ENCODE measurements at regions not wholly inside any gene's neighbourhood (a gene's known extent, or its start where the extent isn't known, plus 50 kb on each side); places are given as distances from the start of the nearest gene placed in this dataset.

DNA sequence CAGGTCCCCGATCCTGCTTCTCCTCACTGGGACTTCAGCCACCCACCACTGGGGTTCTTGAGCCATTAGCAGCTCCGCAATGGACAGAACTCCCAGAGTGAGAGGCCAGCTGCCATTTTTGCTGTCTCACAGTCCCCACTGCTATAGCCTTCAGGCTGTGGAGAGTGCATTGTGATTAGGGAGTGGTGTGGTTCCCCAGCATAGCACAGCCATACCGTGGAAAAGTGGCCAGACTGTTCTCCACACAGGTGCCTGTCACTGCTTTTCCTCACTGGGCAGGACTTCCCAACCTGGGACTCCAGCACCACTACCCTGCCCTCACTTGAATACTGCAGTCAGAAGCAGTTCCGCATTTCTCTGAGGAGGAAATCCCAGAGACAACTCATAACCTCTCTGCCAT is 270.3 kb upstream of the DCBLD2 start:
- FAIRE-seq (no peak), DNase-seq (ENCODE audit: low read depth, low spot score) (no peak), ATAC-seq (no peak)
- in situ Hi-C loops (cut with MboI): loop anchor here (5.0 to 10.0 kb wide), 3 partner anchors 149 to 577 kb away; partner anchors contain the start of gene CPOX
- no peak overlapping the region for H3K9ac ChIP-seq (ENCODE audit: control insufficient read depth, insufficient read depth, low read length)
- H3K27ac ChIP-seq (ENCODE audit: control insufficient read depth, insufficient read depth): no peak overlapping the region
- H3K9me3 ChIP-seq (replicated peaks; ENCODE audit: control insufficient read depth, insufficient read depth, low read length): no peaks in the 10 kb centered on the region
- no peaks in the 10 kb centered on the region for H3K36me3 ChIP-seq (ENCODE audit: control insufficient read depth in 2 of 2, insufficient read depth in 2 of 2, low read length in 1 of 2)
- ChIA-PET SMC1A (ENCODE audit: uncharacterized antibody, unreplicated experiment) (interaction anchor here (2.2 kb wide), 1 partner anchor 354 kb away, joined by 18 read pairs; no protein-coding TSS in a partner anchor), RAD21 (ENCODE audit: unreplicated experiment) (interaction anchor here (1.1 to 2.2 kb wide), 2 partner anchors 148 to 360 kb away, joined by 3 to 9 read pairs; no protein-coding TSS in a partner anchor), POLR2A (no interaction called here), CTCF (interaction anchor here (2.0 to 4.5 kb wide), 5 partner anchors 9 to 361 kb away, joined by 6 to 67 read pairs (median 20); no protein-coding TSS in a partner anchor)
- no peak overlapping the region for H2AFZ ChIP-seq (ENCODE audit: control insufficient read depth, low read depth, low read length)
- no peaks in the 10 kb centered on the region for H4K20me1 ChIP-seq (ENCODE audit: control insufficient read depth, insufficient read depth)
- no peaks in the 10 kb centered on the region for H3K79me2 ChIP-seq (ENCODE audit: control insufficient read depth, insufficient read depth, low read length)
- H3K4me3 ChIP-seq: no peak overlapping the region
- H3K27me3 ChIP-seq (replicated peaks in 1 of 2; ENCODE audit: control insufficient read depth in 2 of 2, insufficient read depth in 2 of 2, low read length in 1 of 2): no peaks in the 10 kb centered on the region
- intact Hi-C loops (cut with micrococcal nuclease; ENCODE audit: unreplicated experiment): loop anchor here (5.0 to 10.0 kb wide), 3 partner anchors 59 to 363 kb away; no protein-coding TSS in a partner anchor
- no TSS peak for BruUV-seq (replicated peaks)
- H3K4me2 ChIP-seq (ENCODE audit: control insufficient read depth, insufficient read depth): no peak overlapping the region
- no peak for TF ChIP-seq HDGF (IDR thresholded peaks at IDR 0.05)
- peak; percentile 23; the same call in 1 of the 2 replicates for TF ChIP-seq SPI1 (IDR thresholded peaks at IDR 0.05; ENCODE audit: borderline replicate concordance, insufficient read depth, low read depth, low read length)
- no peaks in the 10 kb centered on the region for H3K4me1 ChIP-seq (ENCODE audit: control insufficient read depth, insufficient read depth, low read length)
- 19% methylated on average over 4 of the region's 4 CpGs for WGBS (ENCODE audit: insufficient coverage, insufficient replicate concordance, low lambda C conversion rate, missing lambda C conversion rate)

DNA sequence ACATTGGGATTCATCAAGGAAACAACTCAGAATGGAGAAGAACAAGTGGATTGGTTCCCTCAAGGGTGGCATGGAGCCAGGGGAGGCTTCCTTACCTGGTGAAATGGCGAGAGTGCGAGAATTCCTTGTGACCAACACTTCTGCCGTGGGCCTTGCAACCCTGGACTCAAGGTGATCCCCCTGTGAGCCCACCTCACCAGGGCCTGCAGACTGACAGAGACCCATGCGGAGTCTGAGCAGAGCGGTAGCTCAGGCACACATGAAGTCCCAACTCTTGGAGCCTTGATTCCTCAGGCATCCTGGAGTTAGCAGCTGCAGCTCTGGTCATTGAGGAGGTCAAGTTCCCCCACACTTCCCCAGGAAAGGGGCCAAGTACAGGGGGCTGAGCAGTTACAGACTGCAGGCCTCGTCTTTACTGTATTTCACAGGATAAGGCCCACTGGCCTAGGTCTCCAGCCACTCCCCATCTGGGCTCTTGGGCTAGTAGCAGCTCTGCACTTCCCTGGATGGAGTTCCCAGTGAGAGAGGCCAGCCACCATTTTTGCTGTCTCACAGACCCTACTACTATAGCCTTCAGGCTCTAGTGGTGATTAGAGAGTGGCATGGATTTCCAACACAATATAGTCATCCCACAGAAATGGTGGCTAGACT is 269.5 kb upstream of the DCBLD2 start:
- DNase-seq (ENCODE audit: low read depth, low spot score) (no peak), ATAC-seq (no peak), FAIRE-seq (no peak)
- ChIA-PET SMC1A (ENCODE audit: uncharacterized antibody, unreplicated experiment) (interaction anchor here (1.4 kb wide), 1 partner anchor 15 kb away, joined by 3 read pairs; no protein-coding TSS in a partner anchor), RAD21 (ENCODE audit: unreplicated experiment) (no interaction called here), POLR2A (no interaction called here), CTCF (interaction anchor here (1.2 to 4.5 kb wide), 4 partner anchors 14 to 362 kb away, joined by 3 to 67 read pairs (median 14); no protein-coding TSS in a partner anchor)
- TF ChIP-seq IKZF2 (IDR thresholded peaks at IDR 0.05) (no peak), RB1 (IDR thresholded peaks at IDR 0.05; ENCODE audit: borderline replicate concordance) (no peak), RELA (IDR thresholded peaks at IDR 0.05; ENCODE audit: borderline replicate concordance, partially characterized antibody) (no peak)
- no peak overlapping the region for H3K9ac ChIP-seq (ENCODE audit: control insufficient read depth, insufficient read depth, low read length)
- in situ Hi-C loops (cut with MboI): loop anchor here (5.0 to 10.0 kb wide), 3 partner anchors 149 to 576 kb away; partner anchors contain the start of gene CPOX
- BruUV-seq (replicated peaks): no TSS peak
- H3K4me2 ChIP-seq (ENCODE audit: control insufficient read depth, insufficient read depth): no peak overlapping the region
- H3K4me3 ChIP-seq: no peak overlapping the region
- no peak overlapping the region for H2AFZ ChIP-seq (ENCODE audit: control insufficient read depth, low read depth, low read length)
- no peaks in the 10 kb centered on the region for H3K4me1 ChIP-seq (ENCODE audit: control insufficient read depth, insufficient read depth, low read length)
- H3K36me3 ChIP-seq (ENCODE audit: control insufficient read depth in 2 of 2, insufficient read depth in 2 of 2, low read length in 1 of 2): no peaks in the 10 kb centered on the region
- no peaks in the 10 kb centered on the region for H4K20me1 ChIP-seq (ENCODE audit: control insufficient read depth, insufficient read depth)
- no peaks in the 10 kb centered on the region for H3K79me2 ChIP-seq (ENCODE audit: control insufficient read depth, insufficient read depth, low read length)
- intact Hi-C loops (cut with micrococcal nuclease; ENCODE audit: unreplicated experiment): loop anchor here (5.0 to 10.0 kb wide), 3 partner anchors 59 to 364 kb away; no protein-coding TSS in a partner anchor
- no peaks in the 10 kb centered on the region for H3K9me3 ChIP-seq (replicated peaks; ENCODE audit: control insufficient read depth, insufficient read depth, low read length)
- no peaks in the 10 kb centered on the region for H3K27me3 ChIP-seq (replicated peaks in 1 of 2; ENCODE audit: control insufficient read depth in 2 of 2, insufficient read depth in 2 of 2, low read length in 1 of 2)
- H3K27ac ChIP-seq (ENCODE audit: control insufficient read depth, insufficient read depth): no peak overlapping the region
- 24% methylated on average over 6 of the region's 6 CpGs for WGBS (ENCODE audit: insufficient coverage, insufficient replicate concordance, low lambda C conversion rate, missing lambda C conversion rate)
